GM12875 (cell line): ENCODE measurements at regions not wholly inside any gene's neighbourhood (a gene's known extent, or its start where the extent isn't known, plus 50 kb on each side); places are given as distances from the start of the nearest gene placed in this dataset.

ENCODE experiments used
- H3K4me3 ChIP-seq: one replicate; pipeline ENCODE4 v1.5.1; 2011; ENCODE audit warnings: low read depth, low read length, control low read depth
- CTCF ChIP-seq: IDR thresholded peaks from 2 replicates; pipeline ENCODE4 v1.5.1; 2011; ENCODE audit warnings: low read depth, mild to moderate bottlenecking, control low read depth, inconsistent platforms, low read length, moderate library complexity, borderline replicate concordance; ENCODE audit not compliant: insufficient read depth

DNA sequence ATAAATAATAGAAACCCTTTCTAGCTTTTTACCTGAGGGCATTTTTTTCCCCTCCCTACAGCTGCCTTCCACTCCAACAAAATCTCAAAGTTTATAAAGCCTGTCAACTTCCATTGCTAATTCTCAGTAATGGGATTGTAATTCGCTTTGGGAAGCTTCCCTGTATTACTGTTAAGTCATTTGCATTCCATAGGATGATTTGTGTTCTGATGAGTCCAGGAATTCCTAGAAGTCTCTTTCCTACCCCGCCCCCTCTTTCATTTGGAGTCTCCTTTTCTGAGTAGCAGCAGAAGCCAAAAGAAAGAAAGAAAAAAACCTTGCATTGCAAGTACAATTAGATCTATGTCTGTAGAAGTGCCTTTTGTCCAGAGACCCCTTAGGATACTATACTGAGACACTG, 1033.3 kb downstream of the IGSF11 start:
- TF ChIP-seq CTCF: no peak
- no peak overlapping the region for H3K4me3 ChIP-seq

GRCh38 chr3:118011910-118012309, 1022.7 kb downstream of the IGSF11 start:
- no peak overlapping the region for H3K4me3 ChIP-seq

GRCh38 chr3:118029049-118029448, 1005.6 kb downstream of the IGSF11 start:
- no peak overlapping the region for H3K4me3 ChIP-seq
- TF ChIP-seq CTCF: no peak

More at GRCh38 chr3:118011910-118012309, 1022.7 kb downstream of the IGSF11 start:
- TF ChIP-seq CTCF: no peak

DNA sequence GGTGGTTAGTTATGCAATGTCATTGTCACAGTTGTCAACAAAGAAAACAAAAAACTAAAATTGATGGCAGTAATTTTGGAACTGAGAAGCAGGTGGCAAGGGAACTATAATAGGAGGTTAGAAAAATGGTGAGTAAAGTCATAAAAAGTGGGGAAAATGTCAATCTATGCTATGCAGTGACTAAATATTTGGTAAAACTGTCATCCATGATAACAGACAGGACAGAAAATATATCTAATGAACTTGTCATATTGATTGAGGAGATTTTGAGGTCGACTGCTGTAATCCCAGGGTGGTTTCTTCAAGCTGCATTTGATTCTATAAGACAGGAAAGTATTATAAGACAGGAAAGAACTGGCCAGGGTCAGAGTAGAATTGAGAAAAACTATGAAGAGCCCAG, 998.4 kb downstream of the IGSF11 start:
- no peak overlapping the region for H3K4me3 ChIP-seq
- TF ChIP-seq CTCF: no peak

DNA sequence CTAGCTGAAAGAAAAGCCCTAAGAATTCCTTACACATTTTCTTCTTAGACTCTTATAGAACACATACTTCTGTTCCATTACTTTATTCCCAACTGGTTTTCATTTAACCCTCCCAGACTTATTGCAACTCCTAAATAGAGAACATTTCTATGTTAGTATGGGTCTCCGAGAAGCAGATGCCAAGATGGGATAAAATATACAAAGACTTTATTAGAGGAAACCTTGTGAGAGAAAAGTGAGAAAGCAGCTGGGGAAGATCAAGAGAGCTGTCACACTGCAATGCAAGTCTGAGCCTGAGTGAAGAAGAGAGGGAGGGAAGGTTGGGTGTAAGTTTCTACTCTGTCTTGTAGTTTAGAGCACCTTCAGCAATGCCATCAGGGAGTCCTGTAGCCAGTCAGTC, 979.3 kb downstream of the IGSF11 start:
- no peak overlapping the region for H3K4me3 ChIP-seq
- TF ChIP-seq CTCF: no peak

GRCh38 chr3:118057086-118057485, 977.6 kb downstream of the IGSF11 start:
- no peak for TF ChIP-seq CTCF
- H3K4me3 ChIP-seq: no peak overlapping the region

DNA sequence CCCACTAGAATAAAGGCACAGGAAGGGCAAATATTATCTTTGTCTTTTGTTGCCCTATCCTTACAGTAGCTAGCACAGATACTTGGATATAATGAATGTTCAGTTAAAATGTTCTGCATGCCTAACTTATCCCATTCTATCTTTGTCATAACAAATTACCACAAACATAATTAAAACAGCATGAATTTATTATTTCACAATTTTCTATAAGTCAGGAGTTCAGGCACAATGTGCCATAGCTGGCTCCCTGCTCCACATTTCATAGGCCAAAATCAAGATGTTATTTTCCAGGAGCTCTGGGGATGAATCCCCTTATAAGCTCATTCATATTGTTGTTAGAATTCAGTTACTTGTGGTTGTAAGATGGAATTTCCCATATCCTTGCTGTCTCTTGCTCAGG, 975.5 kb downstream of the IGSF11 start:
- no peak overlapping the region for H3K4me3 ChIP-seq
- no peak for TF ChIP-seq CTCF
